ENCODE measurements at regions not wholly inside any gene's neighbourhood (a gene's known extent, or its start where the extent isn't known, plus 50 kb on each side); places are given as distances from the start of the nearest gene placed in this dataset.
"Not testable (repeated sequence)": the region's sequence is repeated elsewhere in the genome, so short reads cannot be mapped to it uniquely, and the experiment has no call there.

DNA sequence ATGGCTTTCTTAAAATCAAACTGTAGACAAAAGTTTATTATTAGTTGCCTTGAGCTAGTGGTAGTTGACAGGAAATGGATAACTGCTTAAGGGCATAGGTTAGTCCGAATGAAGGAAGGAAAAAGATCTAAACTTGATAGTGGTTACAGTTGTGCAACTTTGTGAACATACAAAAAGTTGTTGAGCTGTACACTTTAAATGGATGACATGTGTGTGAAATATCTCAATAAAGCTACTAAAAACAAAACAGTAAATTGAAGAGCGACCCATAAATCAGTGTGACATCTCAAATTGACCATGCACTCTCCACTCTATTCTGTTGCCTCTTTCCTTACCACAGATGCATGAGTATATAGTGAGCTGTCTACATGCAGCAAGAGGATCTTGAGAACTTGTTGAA is 1757.8 kb downstream of the PCDH9 start:
- no peak for DNase-seq

DNA sequence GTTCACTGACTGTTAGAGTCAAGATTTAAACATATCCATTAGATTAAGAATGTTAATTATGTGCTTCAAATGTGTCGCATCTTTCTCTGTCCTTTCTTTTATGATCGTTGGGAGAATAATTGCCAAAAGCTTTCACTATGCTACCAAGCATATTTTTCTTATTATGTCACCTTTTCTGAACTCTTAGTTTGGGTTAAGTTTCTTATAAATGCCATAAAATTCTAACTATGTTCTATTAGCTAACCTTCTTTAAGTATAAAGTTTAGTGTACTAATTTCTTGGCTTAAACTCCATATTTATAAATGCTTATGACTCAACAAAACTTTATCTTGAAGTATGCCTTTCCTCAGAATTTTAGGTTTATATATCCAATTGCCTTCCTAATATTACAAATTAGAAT is 1759.4 kb downstream of the PCDH9 start:
- no peak for DNase-seq

GRCh38 chr13:65468628-65469027 is 1761.5 kb downstream of the PCDH9 start:
- DNase-seq = no peak

DNA sequence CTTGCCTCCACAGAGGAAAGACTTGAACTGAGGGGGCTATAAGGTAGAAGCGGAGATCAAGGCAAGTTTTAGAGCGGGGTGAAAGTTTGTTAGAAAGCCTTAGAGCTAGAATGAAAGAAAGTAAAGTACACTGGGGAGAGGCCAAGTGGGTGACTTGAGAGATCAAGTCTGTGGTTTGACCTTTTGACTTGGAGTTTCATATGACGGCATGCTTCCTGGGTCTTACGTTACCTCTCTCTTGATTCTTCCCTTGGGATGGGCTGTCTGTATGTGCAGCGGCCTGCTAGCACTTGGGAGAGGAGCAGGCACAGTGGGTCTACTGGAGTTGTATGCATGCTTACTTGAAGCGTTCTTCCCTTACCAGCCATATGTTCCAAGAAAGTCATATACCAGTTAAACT is 1768.5 kb downstream of the PCDH9 start:
- no peak for DNase-seq

- no peak for DNase-seq
These were observed 1770.0 kb downstream of the PCDH9 start for GRCh38 chr13:65460136-65460535.

GRCh38 chr13:65456150-65456912 is 1773.8 kb downstream of the PCDH9 start:
- no peak for DNase-seq

- no peak for DNase-seq
These were observed 1775.7 kb downstream of the PCDH9 start for GRCh38 chr13:65454403-65454802.

DNA sequence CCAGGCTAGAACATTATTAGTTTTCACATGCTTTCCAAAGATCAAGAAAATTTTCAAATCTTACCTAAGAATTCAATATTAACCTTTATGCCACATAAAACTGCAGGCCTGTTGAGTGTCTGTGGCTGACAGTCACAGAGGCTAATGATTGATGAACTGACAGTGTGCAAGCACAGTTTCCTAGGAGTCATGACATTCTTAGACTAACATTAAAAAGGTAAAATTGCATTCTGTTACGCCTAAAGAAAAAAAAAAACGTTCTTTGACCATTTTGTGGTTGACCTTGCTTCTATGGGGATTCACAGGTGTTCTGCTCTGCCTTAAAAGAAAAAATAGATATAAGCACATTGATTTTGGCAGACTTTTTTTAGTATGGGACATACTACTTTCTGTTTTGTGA is 1776.2 kb downstream of the PCDH9 start:
- DNase-seq = no peak

DNA sequence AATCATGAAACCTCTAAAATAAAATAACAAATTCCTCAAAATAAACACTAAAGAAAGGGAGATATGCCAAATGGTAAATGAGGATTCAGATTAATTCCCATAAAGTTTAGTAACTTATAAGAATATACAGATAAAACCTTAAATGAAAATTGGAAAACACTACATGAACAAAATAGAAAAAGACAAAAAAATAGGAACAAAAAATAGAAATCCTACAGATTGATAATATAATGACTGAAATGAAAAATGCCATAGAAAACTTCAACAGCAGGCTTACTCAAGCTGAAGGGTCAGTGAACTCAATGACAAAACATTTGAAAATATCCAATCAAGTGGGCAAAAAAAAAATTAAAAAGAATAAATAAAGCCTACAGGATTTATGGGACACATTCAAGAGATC is 1784.8 kb downstream of the PCDH9 start:
- DNase-seq = no peak

DNA sequence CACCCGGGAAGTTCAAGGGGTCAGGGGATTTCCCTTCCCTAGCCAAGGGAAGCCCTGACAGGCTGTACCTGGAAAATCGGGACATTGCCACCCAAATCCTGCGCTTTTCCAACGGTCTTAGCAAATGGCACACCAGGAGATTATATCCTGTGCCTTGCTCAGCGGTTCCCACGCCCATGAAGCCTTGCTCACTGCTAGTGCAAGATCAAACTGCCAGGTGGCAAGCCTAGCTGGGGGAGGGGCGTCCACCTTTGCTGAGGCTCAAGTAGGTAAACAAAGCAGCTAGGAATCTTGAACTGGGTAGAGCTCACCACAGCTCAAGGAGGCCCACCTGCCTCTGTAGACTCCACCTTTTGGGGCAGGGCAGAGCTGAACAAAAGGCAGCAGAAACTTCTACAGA is 1794.5 kb downstream of the PCDH9 start:
- no peak for DNase-seq

- no peak for DNase-seq
These were observed 1812.2 kb downstream of the PCDH9 start for GRCh38 chr13:65417953-65418352.

DNA sequence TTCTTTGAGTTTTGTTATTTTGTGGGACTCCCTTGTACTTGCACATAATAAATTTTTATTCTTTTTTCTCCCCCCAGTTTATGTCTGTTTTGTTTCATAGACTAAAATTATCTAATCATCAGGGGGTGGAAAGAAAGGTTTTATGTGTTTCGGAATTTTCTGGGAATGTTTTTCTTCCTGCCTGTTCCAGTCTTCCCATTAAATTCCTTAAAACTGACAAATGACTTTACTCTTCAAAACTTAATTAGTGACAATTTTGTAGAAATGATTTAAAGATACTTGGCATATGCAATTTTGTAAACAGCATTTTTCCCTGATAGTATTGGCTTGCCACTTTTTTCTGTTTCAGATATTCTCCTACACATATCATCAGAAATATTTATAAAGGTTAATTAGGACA is 1813.4 kb downstream of the PCDH9 start:
- no peak for DNase-seq

DNA sequence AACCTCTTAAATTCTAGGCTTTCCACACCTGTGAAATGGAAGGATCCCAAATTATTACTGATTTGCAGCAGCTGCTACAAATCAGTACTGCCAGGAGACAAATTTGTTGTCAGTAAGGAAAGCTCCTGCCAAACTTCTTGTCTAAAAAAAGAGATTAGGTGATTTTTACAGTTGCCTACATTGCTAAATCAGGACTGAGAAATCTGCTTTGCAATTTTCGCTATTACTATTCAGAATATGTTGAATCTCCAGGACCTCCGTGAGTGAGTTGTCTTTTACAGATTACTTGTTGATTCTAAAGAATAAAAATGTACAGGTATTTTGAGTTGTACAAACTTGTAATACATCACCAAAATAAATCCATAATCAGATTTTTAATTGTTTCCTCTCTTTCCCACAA is 1815.9 kb downstream of the PCDH9 start:
- no peak for DNase-seq

DNA sequence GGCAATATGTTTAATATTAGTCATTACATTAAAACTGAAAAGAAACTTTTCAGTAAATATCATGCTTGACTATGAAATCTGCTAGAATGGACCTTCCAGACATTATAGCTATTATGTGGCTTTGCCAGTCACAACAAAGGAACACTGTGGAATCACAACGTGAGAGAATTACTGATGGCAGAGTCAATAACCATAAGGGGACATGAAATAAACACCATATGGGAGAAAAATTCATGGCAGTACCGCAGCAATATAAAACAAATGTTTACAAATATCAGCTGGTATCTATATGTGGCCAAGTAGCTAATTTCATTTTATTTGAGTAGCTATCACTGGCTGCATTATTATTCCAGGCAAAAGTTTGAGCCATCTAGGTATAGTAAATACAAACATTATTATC is 1818.6 kb downstream of the PCDH9 start:
- DNase-seq = no peak

- DNase-seq = no peak
These were observed 1819.3 kb downstream of the PCDH9 start for GRCh38 chr13:65410791-65411190.

- DNase-seq = no peak
These were observed 1828.8 kb downstream of the PCDH9 start for GRCh38 chr13:65401315-65401714.

DNA sequence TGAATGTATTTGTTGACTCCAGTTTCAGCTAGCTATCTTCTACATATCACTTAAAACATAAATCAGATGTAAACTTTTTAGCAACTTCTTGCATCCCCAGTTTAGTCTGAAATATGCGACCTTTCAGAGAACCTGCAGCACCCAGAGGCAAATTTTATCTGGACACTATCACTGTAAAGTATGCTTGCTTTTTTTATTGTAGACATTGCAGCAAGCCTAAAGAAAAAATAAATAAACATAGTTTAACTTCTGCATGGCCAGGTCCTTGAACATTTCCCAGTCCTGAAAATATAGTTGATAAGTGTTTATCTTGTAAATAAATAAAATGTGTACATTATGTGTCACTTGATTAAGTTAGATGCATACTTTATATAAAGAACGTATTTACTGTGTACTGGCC is 1829.4 kb downstream of the PCDH9 start:
- no peak for DNase-seq

- no peak for DNase-seq
These were observed 1842.3 kb downstream of the PCDH9 start for GRCh38 chr13:65387743-65388347.

DNA sequence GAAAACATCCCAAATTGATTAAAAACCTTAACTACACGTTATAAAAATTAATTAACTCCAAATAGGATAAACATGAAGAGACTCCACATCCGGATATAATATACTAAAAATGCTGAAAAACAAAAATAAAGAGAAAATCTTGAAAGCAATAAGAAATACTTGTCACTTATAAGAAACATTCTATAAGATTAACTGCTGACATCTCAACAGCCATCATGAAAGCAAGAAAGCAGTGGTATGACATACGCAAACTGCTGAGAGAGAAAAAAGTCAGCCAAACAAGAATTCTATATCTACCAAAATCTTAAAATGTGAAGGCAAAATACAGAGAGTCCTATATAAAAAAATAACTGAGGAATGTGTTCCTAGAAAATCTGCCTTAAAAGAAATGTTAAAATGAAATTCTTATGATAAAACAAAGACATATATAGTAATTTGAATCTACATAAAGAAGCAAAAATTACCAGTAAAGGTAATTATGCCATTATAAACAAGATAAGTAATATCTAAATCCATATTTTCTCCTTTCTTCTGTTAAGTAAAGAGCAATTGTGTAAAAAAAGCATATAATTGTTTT is 1851.1 kb downstream of the PCDH9 start:
- no peak for DNase-seq

DNA sequence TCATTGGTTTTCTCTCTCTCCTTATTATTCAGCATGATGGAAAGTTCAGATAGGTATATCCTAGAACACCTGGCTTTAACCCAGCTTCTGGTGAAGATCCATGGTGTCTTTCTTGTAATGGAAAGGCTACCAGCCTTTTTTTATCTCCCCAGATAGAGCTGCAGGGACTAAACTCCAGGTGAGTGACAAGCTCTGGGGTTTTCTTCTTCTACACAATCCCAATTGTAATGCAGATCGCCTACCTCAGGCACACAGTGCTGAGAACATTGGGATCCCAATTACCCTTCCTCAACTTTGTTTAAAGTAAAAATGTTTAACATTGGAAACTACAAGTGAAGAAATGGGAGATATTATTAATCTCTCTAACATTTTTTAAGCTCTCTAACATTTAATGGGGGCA is 1851.7 kb downstream of the PCDH9 start:
- no peak for DNase-seq

DNA sequence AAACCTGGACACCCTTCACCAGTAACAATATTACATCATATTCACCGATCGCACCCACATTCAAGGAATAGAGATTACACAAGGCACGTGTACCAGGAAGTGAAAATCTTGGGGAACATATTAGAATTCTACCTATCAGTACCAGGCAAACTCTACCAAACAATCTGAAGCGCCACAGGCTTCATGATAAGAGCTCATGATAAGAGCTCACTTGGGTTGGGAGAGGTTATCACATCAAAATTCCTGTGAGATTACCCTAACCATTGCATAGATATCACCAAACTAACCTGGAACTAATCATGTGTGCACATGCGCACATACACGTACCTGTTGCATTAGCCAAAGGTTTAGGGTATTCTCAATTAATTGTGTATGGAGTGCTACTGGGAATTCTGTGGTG is 1861.3 kb downstream of the PCDH9 start:
- DNase-seq = no peak

- no peak for DNase-seq
These were observed 1876.2 kb downstream of the PCDH9 start for GRCh38 chr13:65353951-65354350.

- not testable (repeated sequence) for DNase-seq
These were observed 1877.0 kb downstream of the PCDH9 start for GRCh38 chr13:65353150-65353549.

GRCh38 chr13:65347420-65348030 is 1882.6 kb downstream of the PCDH9 start:
- DNase-seq = no peak

All from NCI-H2107 (cell line).